GM21576 (cell line): ENCODE measurements at regions not wholly inside any gene's neighbourhood (a gene's known extent, or its start where the extent isn't known, plus 50 kb on each side); places are given as distances from the start of the nearest gene placed in this dataset.
"Not testable (repeated sequence)": the region's sequence is repeated elsewhere in the genome, so short reads cannot be mapped to it uniquely, and the experiment has no call there.

ENCODE experiments used
- ATAC-seq: cut with Tn5 transposase; IDR thresholded peaks from one replicate; pipeline ENCODE4 v1.9.1; 2021; ENCODE audit warnings: mild to moderate bottlenecking, moderate library complexity; ENCODE audit not compliant: unreplicated experiment

DNA sequence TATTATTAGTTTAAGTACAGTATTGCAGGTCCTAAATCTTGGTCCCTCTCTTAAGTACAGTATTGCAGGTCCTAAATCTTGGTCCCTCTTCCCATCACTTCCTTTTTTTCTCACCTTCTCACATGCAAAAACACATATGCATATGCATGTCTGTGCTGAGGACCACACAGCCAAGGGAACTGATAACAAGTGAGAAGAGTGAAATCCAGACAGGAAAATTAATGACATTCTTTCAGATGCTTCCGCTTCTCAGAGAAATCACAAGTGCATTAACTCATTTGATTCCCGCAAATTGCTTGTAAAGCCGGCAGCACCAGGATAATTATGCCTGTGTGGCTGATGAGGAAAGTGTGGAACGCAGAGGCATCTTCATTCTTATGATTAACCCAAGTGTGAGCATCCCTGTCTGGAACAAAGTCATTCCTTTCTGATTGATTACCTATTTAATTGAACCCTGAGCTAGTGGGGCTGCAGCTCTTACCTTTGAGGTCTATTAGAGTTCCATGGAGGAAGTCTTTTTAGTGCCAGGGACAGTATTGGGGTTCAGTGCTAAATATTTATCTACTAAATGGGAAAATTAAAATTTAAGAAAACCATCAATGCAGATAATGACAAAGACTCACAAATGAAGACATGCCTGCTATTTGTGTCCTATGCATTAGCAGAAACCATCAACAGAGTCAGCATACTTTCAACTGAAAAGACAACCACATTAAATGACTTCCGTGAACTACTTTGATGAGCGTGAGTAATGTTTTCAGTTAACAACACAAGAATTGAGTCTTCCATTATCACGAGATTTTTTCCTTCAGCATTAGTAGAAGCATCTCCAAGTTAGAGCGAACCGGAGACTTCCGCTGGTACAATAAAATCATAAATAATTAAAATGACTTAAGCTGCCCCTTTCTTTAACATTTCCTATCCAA is 220.4 kb upstream of the SLC35G4 start:
- ATAC-seq, result no peak

GRCh38 chr18:11387880-11388279 is 221.5 kb upstream of the SLC35G4 start:
- no peak for ATAC-seq

DNA sequence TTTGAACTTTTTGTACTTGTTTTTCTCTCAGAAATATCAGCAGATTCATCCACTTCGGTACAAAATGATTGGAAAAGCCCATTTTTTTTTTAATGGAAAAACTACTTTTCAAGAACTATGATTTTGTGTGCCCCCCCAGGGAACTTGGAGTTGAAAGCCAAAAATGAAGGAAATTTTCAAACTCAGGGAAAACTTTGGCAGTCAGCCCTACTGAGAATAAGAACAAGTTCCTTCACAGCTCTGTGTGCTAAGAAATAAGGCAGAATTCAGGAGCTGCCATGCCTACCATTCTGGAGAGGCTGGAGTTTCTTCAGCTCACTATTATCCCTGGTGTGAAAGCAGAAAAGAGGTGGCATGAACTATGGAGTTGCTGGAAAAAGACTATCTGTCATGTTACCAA is 226.0 kb upstream of the SLC35G4 start:
- no peak for ATAC-seq

DNA sequence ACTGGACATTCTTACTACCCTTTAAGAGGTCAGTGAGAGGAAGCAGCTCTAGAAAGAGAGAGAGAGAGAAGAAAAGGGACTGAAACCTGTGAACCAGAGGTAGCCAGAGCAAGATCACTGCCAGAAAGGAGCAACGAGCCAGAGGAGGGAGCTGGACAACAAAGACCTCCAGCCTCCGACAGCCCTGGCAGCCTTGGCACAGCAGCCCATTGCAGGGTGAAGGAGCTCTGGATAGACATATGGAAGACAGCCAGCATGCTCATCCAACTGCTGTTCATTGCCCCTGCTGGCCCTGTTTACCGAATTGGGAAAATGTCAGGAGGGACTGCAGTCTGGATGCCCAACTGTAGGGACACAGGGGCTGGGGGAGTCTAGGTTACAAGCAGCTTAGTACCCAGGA is 228.4 kb upstream of the SLC35G4 start:
- no peak for ATAC-seq

- no peak for ATAC-seq
Measured at GRCh38 chr18:11379660-11380059, 229.7 kb upstream of the SLC35G4 start.

- ATAC-seq, result no peak
Measured at GRCh38 chr18:11377766-11378540, 228.6 kb upstream of the PIEZO2 start.

- no peak for ATAC-seq
Measured at GRCh38 chr18:11372163-11372562, 222.8 kb upstream of the PIEZO2 start.

DNA sequence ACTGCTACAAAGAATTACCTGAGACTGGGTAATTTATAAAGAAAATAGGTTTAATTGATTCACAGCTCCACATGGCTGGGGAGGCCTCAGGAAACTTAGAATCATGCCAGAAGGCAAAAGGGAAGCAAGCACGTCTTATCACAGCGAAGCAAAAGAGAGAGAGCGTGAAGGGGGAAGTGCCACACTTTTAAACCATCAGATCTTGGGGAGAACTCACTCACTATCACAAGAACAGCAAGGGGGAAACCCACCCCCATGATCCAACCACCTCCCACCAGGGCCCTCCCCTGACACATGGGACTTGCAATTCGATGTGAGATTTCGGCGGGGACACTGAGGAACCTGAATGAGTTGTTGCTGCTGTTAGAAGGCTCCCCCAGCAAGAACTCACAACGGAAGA is 220.2 kb upstream of the PIEZO2 start:
- ATAC-seq, result no peak

GRCh38 chr18:11368020-11368419 is 218.7 kb upstream of the PIEZO2 start:
- no peak for ATAC-seq

DNA sequence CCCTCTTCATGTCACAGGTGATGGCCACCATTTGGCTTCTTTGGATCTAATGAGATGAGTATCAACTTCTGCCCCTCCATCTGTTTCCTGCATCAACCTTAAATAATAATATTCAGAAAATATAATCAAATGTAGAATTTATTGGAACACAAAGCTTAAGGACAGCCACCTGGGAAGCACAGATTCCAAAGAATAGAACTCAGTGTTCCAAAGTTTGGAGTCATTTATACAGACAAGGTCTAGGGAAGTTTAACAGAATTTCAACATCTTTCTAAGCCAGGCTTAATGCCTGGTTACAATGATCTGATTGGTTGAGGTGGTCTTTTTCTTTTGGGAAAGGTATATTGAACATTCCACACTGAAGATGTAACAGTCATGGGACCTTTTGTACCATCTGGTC is 218.0 kb upstream of the PIEZO2 start:
- no peak for ATAC-seq

DNA sequence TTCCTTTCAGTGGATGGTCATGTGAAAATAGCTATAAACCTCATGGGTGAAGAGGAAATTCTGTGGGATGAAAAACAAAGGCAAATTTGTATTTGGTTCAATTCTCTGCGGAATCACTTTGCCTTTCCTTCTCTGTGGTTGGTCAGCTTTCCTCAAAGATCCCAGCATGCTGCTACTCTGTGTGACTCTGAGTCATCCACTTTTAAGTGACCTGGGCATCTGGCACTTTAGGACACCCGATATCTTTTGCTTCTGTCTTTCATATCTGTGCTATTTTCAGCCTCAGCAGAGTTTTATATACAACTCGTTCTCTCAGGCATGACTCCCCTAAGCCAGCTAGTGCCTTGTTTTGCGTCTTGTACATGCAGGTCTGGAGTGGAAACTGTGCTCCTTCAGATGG is 217.0 kb upstream of the PIEZO2 start:
- no peak for ATAC-seq

- no peak for ATAC-seq
Measured at GRCh38 chr18:11362856-11363255, 213.5 kb upstream of the PIEZO2 start.

DNA sequence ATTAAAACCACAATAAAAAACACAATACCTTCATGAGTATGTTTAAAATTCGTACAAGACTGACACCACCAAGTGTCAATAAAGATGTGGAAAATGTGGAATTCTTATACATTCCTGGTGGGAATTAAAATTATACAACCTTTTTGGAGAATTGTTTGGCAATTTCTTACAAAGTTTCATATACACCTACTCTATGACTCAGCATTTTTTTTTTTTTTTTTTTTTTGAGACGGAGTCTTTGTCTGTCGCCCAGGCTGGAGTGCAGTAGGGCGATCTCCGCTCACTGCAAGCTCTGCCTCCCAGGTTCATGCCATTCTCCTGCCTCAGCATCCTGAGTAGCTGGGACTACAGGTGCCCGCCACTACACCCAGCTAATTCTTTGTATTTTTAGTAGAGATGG is 212.5 kb upstream of the PIEZO2 start:
- not testable (repeated sequence) for ATAC-seq

DNA sequence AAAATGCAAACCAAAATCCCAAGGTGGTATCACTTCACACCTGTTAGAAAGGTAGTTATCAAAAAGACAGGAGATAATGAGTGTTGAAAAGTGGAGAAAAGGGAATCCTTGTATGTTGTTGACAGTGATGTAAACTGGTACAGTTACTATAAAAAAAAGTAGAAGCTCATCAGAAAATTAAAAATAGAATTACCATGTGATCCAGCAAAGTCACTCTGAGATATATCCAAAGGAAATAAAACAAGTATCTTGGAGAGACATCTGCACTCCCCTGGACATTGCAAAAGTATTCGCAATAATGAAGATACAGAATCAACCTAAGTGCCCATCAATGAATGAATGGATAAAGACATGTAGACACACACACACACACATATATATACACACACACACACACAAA is 208.3 kb upstream of the PIEZO2 start:
- ATAC-seq, result no peak

DNA sequence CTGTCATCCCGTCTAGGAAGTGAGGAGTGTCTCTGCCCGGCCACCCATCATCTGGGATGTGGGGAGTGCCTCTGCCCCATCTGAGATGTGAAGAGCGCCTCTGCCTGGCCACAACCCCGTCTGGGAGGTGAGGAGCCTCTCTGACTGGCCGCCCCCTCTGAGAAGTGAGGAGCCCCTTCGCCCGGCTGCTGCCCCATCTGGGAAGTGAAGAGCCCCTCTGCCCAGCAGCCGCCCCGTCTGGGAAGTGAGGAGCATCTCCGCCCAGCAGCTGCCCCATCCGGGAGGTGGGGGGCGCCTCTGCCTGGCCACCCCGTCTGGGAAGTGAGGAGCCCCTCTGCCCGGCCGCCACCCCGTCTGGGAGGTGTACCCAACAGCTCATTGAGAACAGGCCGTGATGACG is 195.2 kb upstream of the PIEZO2 start:
- not testable (repeated sequence) for ATAC-seq

DNA sequence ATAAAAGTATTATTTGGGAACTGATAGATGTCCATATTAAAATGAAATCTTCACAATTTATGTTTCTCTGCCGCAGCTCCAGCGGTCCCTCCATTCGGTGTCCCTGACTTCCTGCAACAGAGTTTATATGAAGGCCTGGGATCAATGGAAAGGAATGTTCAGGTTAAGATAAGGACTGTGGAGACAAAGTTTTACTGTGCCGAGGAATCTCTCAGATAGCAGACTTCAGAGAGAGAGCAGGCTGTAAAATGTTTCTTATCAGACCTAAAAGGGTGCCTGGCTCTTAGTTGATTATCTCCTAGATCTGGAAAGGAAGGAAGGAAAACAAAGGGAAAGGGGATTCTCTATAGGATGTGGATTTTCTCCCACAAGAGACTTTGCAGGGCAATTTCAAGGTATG is 193.7 kb upstream of the PIEZO2 start:
- ATAC-seq, result no peak

- not testable (repeated sequence) for ATAC-seq
Measured at GRCh38 chr18:11342115-11342514, 192.7 kb upstream of the PIEZO2 start.

GRCh38 chr18:11339188-11339775 is 189.9 kb upstream of the PIEZO2 start:
- ATAC-seq, result no peak

GRCh38 chr18:11336241-11336640 is 186.9 kb upstream of the PIEZO2 start:
- no peak for ATAC-seq

- no peak for ATAC-seq
Measured at GRCh38 chr18:11327391-11328009, 178.1 kb upstream of the PIEZO2 start.
